ENCODE measurements at regions not wholly inside any gene's neighbourhood (a gene's known extent, or its start where the extent isn't known, plus 50 kb on each side); places are given as distances from the start of the nearest gene placed in this dataset.

GRCh38 chr1:169027607-169028320 lies 78.7 kb upstream of the ATP1B1 start:
- no TSS peak for BruUV-seq (replicated peaks)
- ChIA-PET CTCF (ENCODE audit: low intra/inter-chr PET ratio, low total read pairs) (no interaction called here), POLR2A (no interaction called here)
- TF ChIP-seq ZBTB49 (CRISPR knock-in tag; IDR thresholded peaks at IDR 0.05; ENCODE audit: borderline replicate concordance) = no peak
- TF ChIP-seq NR1H2 (CRISPR knock-in tag; IDR thresholded peaks at IDR 0.05; ENCODE audit: borderline replicate concordance, low read depth) = no peak
- TF ChIP-seq ZHX2 (IDR thresholded peaks at IDR 0.05; ENCODE audit: low read depth) = no peak
- no peak for TF ChIP-seq ZHX2 (CRISPR knock-in tag; IDR thresholded peaks at IDR 0.05; ENCODE audit: borderline replicate concordance)
- TF ChIP-seq JDP2 (CRISPR knock-in tag; IDR thresholded peaks at IDR 0.05; ENCODE audit: borderline replicate concordance) = no peak
- TF ChIP-seq ZNF709 (CRISPR knock-in tag; IDR thresholded peaks at IDR 0.05) = no peak
- no peak for TF ChIP-seq IKZF4 (CRISPR knock-in tag; IDR thresholded peaks at IDR 0.05; ENCODE audit: borderline replicate concordance, low read depth, not compliant biosample characterization)
- TF ChIP-seq PRDM15 (CRISPR knock-in tag; IDR thresholded peaks at IDR 0.05) = no peak
- no peak for TF ChIP-seq NFRKB (IDR thresholded peaks at IDR 0.05)
- TF ChIP-seq PREB (CRISPR knock-in tag; IDR thresholded peaks at IDR 0.05) = no peak
- no peak for TF ChIP-seq NAIF1 (CRISPR knock-in tag; IDR thresholded peaks at IDR 0.05; ENCODE audit: borderline replicate concordance)

More at GRCh38 chr1:169027607-169028320, 78.7 kb upstream of the ATP1B1 start:
- Histone ChIP-seq H2AFZ (ENCODE audit: low read length) (no peak overlapping the region), H4K20me1 (ENCODE audit: insufficient read depth, low read length) (no peaks in the 10 kb centered on the region), H3K27ac (ENCODE audit: extremely low read length, insufficient read depth, low read length) (no peak overlapping the region), H3K9ac (ENCODE audit: insufficient read depth, low read depth, low read length) (no peak overlapping the region), H3K4me2 (ENCODE audit: low read depth, low read length) (no peak overlapping the region), H3K36me3 (replicated peaks in 1 of 2; ENCODE audit: control insufficient read depth in 1 of 2, insufficient read depth in 2 of 2, low read length in 2 of 2) (no peaks in the 10 kb centered on the region), H3K4me1 (ENCODE audit: insufficient read depth, low read length) (peaks cover 17% of the 10 kb centered on the region), H3K9me3 (ENCODE audit: low read length) (no peaks in the 10 kb centered on the region), H3K4me3 (replicated peaks in 1 of 3; ENCODE audit: insufficient read depth in 1 of 3, low read depth in 2 of 3, low read length in 3 of 3) (no peak overlapping the region), H3K79me2 (ENCODE audit: insufficient read depth, low read length) (no peaks in the 10 kb centered on the region), H3K27me3 (ENCODE audit: control insufficient read depth in 1 of 2, insufficient read depth in 2 of 2, low read length in 2 of 2) (no peaks in the 10 kb centered on the region; a peak in 1 of 5 replicates)
- no peak for ATAC-seq
- FAIRE-seq = no peak
- intact Hi-C loops (cut with micrococcal nuclease; ENCODE audit: unreplicated experiment) = no loop called here
- 57% methylated on average over 8 of the region's 8 CpGs for WGBS (ENCODE audit: low lambda C conversion rate)
- DNase-seq (ENCODE audit: low spot score) = no peak
- in situ Hi-C loops (cut with HindIII; ENCODE audit: extremely low pct_ligation_motif_present, low pct_unique_long_range_greater_than_20kb) = no loop called here
